SK-MEL-5 (cell line): ENCODE measurements at regions not wholly inside any gene's neighbourhood (a gene's known extent, or its start where the extent isn't known, plus 50 kb on each side); places are given as distances from the start of the nearest gene placed in this dataset.
A peak's percentile ranks its signal among the peaks of the same experiment; 100 is the strongest.
"Not testable (repeated sequence)": the region's sequence is repeated elsewhere in the genome, so short reads cannot be mapped to it uniquely, and the experiment has no call there.

Experiments used
- DNase-seq: peaks from one replicate; pipeline ENCODE4 v3.0.0-alpha.2; 2016; ENCODE audit warnings: low read depth, low spot score
- in situ Hi-C: cut with HindIII; loops from 2 replicates; pipeline ENCODE4 v1.10.0; 2016; ENCODE audit warnings: low sequenced_read_pairs, high pct_unique_total_duplicates, low pct_unique_long_range_greater_than_20kb

GRCh38 chr4:106579236-106579635, 210.7 kb upstream of the GIMD1 start:
- DNase-seq, result no peak
- in situ Hi-C loops, result no loop called here

- no peak for DNase-seq
- in situ Hi-C loops, result no loop called here
These were observed 200.8 kb upstream of the GIMD1 start for GRCh38 chr4:106569146-106570031.

GRCh38 chr4:106565727-106566126, 197.1 kb upstream of the GIMD1 start:
- in situ Hi-C loops, result no loop called here
- no peak for DNase-seq

- in situ Hi-C loops, DNase-seq: not testable (repeated sequence)
These were observed 195.1 kb upstream of the GIMD1 start for GRCh38 chr4:106563637-106564036.

GRCh38 chr4:106551724-106552123, 183.1 kb upstream of the GIMD1 start:
- in situ Hi-C loops, result no loop called here
- DNase-seq, result no peak

GRCh38 chr4:106548446-106549044, 180.0 kb upstream of the GIMD1 start:
- in situ Hi-C loops, result no loop called here
- no peak for DNase-seq

GRCh38 chr4:106546370-106546769, 177.8 kb upstream of the GIMD1 start:
- in situ Hi-C loops, result no loop called here
- DNase-seq, result no peak

GRCh38 chr4:106542609-106543008, 174.0 kb upstream of the GIMD1 start:
- in situ Hi-C loops, DNase-seq: not testable (repeated sequence)

- in situ Hi-C loops, result no loop called here
- no peak for DNase-seq
These were observed 172.7 kb upstream of the GIMD1 start for GRCh38 chr4:106541253-106541652.

- no peak for DNase-seq
- in situ Hi-C loops, result no loop called here
These were observed 162.2 kb upstream of the GIMD1 start for GRCh38 chr4:106530821-106531220.

- DNase-seq, result no peak
- in situ Hi-C loops, result no loop called here
These were observed 161.4 kb upstream of the GIMD1 start for GRCh38 chr4:106530024-106530361.

- no peak for DNase-seq
- in situ Hi-C loops, result no loop called here
These were observed 160.9 kb upstream of the GIMD1 start for GRCh38 chr4:106529348-106530023.

GRCh38 chr4:106527316-106527715, 158.7 kb upstream of the GIMD1 start:
- in situ Hi-C loops, result no loop called here
- DNase-seq, result no peak

GRCh38 chr4:106525425-106525824, 156.8 kb upstream of the GIMD1 start:
- DNase-seq, in situ Hi-C loops: not testable (repeated sequence)

- in situ Hi-C loops, DNase-seq: not testable (repeated sequence)
These were observed 156.2 kb upstream of the GIMD1 start for GRCh38 chr4:106524772-106525171.

GRCh38 chr4:106522839-106523238, 154.3 kb upstream of the GIMD1 start:
- in situ Hi-C loops, result no loop called here

GRCh38 chr4:106512706-106513105, 144.1 kb upstream of the GIMD1 start:
- in situ Hi-C loops, result no loop called here
- DNase-seq, result no peak

More at GRCh38 chr4:106522839-106523238, 154.3 kb upstream of the GIMD1 start:
- DNase-seq, result peak; percentile 46

GRCh38 chr4:106507440-106507839, 138.9 kb upstream of the GIMD1 start:
- in situ Hi-C loops, result no loop called here
- DNase-seq, result no peak
